ENCODE measurements at regions not wholly inside any gene's neighbourhood (a gene's known extent, or its start where the extent isn't known, plus 50 kb on each side); places are given as distances from the start of the nearest gene placed in this dataset.

GRCh38 chr13:85009447-85009846, 789.8 kb downstream of the SLITRK6 start:
- Histone ChIP-seq H3K27me3 (no peaks in the 10 kb centered on the region), H3K9me2 (replicated peaks; ENCODE audit: insufficient read depth) (no peaks in the 10 kb centered on the region), H3K36me3 (replicated peaks; ENCODE audit: insufficient read depth, low read depth) (no peaks in the 10 kb centered on the region), H2AFZ (no peak overlapping the region), H3K27ac (no peak overlapping the region), H3K4me2 (no peak overlapping the region), H3K4me1 (ENCODE audit: insufficient read depth) (no peaks in the 10 kb centered on the region), H4K20me1 (ENCODE audit: insufficient read depth, poor library complexity, severe bottlenecking) (no peaks in the 10 kb centered on the region), H3K79me2 (no peaks in the 10 kb centered on the region), H3K4me3 (no peak overlapping the region), H3K9me3 (ENCODE audit: low read depth) (no peaks in the 10 kb centered on the region)
- TF ChIP-seq CTCF (IDR thresholded peaks at IDR 0.05; ENCODE audit: poor library complexity) (no peak), EZH2 (IDR thresholded peaks at IDR 0.05; ENCODE audit: borderline replicate concordance) (no peak), EZH2phosphoT487 (IDR thresholded peaks at IDR 0.05; ENCODE audit: low read depth, severe bottlenecking, unreplicated experiment) (no peak)
- no peak for DNase-seq (ENCODE audit: low spot score)
- whole genome bisulfite sequencing (ENCODE audit: low lambda C conversion rate, missing lambda C conversion rate) = 73% methylated on average over 3 of the region's 3 CpGs

GRCh38 chr13:84999252-84999651, 800.0 kb downstream of the SLITRK6 start:
- no peak for DNase-seq (ENCODE audit: low spot score)
- Histone ChIP-seq H3K4me1 (ENCODE audit: insufficient read depth) (no peaks in the 10 kb centered on the region), H3K4me3 (no peak overlapping the region), H2AFZ (no peak overlapping the region), H3K4me2 (no peak overlapping the region), H3K27ac (no peak overlapping the region), H3K27me3 (no peaks in the 10 kb centered on the region), H3K36me3 (replicated peaks; ENCODE audit: insufficient read depth, low read depth) (no peaks in the 10 kb centered on the region), H3K9me3 (ENCODE audit: low read depth) (no peaks in the 10 kb centered on the region), H3K79me2 (no peaks in the 10 kb centered on the region), H4K20me1 (ENCODE audit: insufficient read depth, poor library complexity, severe bottlenecking) (no peaks in the 10 kb centered on the region), H3K9me2 (replicated peaks; ENCODE audit: insufficient read depth) (no peaks in the 10 kb centered on the region)
- TF ChIP-seq CTCF (IDR thresholded peaks at IDR 0.05; ENCODE audit: poor library complexity) = no peak
- TF ChIP-seq EZH2 (IDR thresholded peaks at IDR 0.05; ENCODE audit: borderline replicate concordance) = no peak
- no peak for TF ChIP-seq EZH2phosphoT487 (IDR thresholded peaks at IDR 0.05; ENCODE audit: low read depth, severe bottlenecking, unreplicated experiment)
- WGBS (ENCODE audit: low lambda C conversion rate, missing lambda C conversion rate) = 88% methylated on average over 1 of the region's 1 CpG

- Histone ChIP-seq H4K20me1 (ENCODE audit: insufficient read depth, poor library complexity, severe bottlenecking) (no peaks in the 10 kb centered on the region), H2AFZ (no peak overlapping the region), H3K79me2 (no peaks in the 10 kb centered on the region), H3K4me1 (ENCODE audit: insufficient read depth) (no peaks in the 10 kb centered on the region), H3K9me2 (replicated peaks; ENCODE audit: insufficient read depth) (no peaks in the 10 kb centered on the region), H3K4me3 (no peak overlapping the region), H3K9me3 (ENCODE audit: low read depth) (no peaks in the 10 kb centered on the region), H3K36me3 (replicated peaks; ENCODE audit: insufficient read depth, low read depth) (no peaks in the 10 kb centered on the region), H3K27ac (no peak overlapping the region), H3K4me2 (no peak overlapping the region), H3K27me3 (no peaks in the 10 kb centered on the region)
- TF ChIP-seq EZH2phosphoT487 (IDR thresholded peaks at IDR 0.05; ENCODE audit: low read depth, severe bottlenecking, unreplicated experiment) (no peak), CTCF (IDR thresholded peaks at IDR 0.05; ENCODE audit: poor library complexity) (no peak), EZH2 (IDR thresholded peaks at IDR 0.05; ENCODE audit: borderline replicate concordance) (no peak)
- DNase-seq (ENCODE audit: low spot score) = no peak
Measured at GRCh38 chr13:84998681-84999080, 800.5 kb downstream of the SLITRK6 start.

- no peak for DNase-seq (ENCODE audit: low spot score)
- H3K9me2 ChIP-seq (replicated peaks; ENCODE audit: insufficient read depth) = no peaks in the 10 kb centered on the region
- no peak overlapping the region for H3K4me2 ChIP-seq
- no peaks in the 10 kb centered on the region for H3K79me2 ChIP-seq
- H3K27ac ChIP-seq = no peak overlapping the region
- no peak overlapping the region for H3K4me3 ChIP-seq
- no peak overlapping the region for H2AFZ ChIP-seq
- H3K27me3 ChIP-seq = no peaks in the 10 kb centered on the region
- no peaks in the 10 kb centered on the region for H4K20me1 ChIP-seq (ENCODE audit: insufficient read depth, poor library complexity, severe bottlenecking)
- WGBS (ENCODE audit: low lambda C conversion rate, missing lambda C conversion rate) = 76% methylated on average over 1 of the region's 1 CpG
- no peaks in the 10 kb centered on the region for H3K36me3 ChIP-seq (replicated peaks; ENCODE audit: insufficient read depth, low read depth)
- no peaks in the 10 kb centered on the region for H3K9me3 ChIP-seq (ENCODE audit: low read depth)
- no peaks in the 10 kb centered on the region for H3K4me1 ChIP-seq (ENCODE audit: insufficient read depth)
- no peak for TF ChIP-seq CTCF (IDR thresholded peaks at IDR 0.05; ENCODE audit: poor library complexity)
- TF ChIP-seq EZH2phosphoT487 (IDR thresholded peaks at IDR 0.05; ENCODE audit: low read depth, severe bottlenecking, unreplicated experiment) = no peak
- no peak for TF ChIP-seq EZH2 (IDR thresholded peaks at IDR 0.05; ENCODE audit: borderline replicate concordance)
Measured at GRCh38 chr13:84997858-84998257, 801.4 kb downstream of the SLITRK6 start.
